HG03025 (cell line): ENCODE measurements at regions not wholly inside any gene's neighbourhood (a gene's known extent, or its start where the extent isn't known, plus 50 kb on each side); places are given as distances from the start of the nearest gene placed in this dataset.
"Not testable (repeated sequence)": the region's sequence is repeated elsewhere in the genome, so short reads cannot be mapped to it uniquely, and the experiment has no call there.

Experiments used
- ATAC-seq: cut with Tn5 transposase; IDR thresholded peaks from one replicate; pipeline ENCODE4 v1.9.1; 2021; ENCODE audit warnings: mild to moderate bottlenecking, moderate library complexity; ENCODE audit not compliant: unreplicated experiment, low FRiP score

GRCh38 chr6:63440057-63440456 lies 120.3 kb upstream of the LGSN start:
- no peak for ATAC-seq

GRCh38 chr6:63440594-63440993 lies 120.8 kb upstream of the LGSN start:
- no peak for ATAC-seq

GRCh38 chr6:63441266-63441956 lies 121.6 kb upstream of the LGSN start:
- no peak for ATAC-seq

GRCh38 chr6:63442870-63443269 lies 123.1 kb upstream of the LGSN start:
- no peak for ATAC-seq

- no peak for ATAC-seq
These were observed 125.0 kb upstream of the LGSN start for GRCh38 chr6:63444768-63445167.

GRCh38 chr6:63446405-63446804 lies 125.9 kb upstream of the LOC128125822 start:
- no peak for ATAC-seq

- ATAC-seq, result no peak
These were observed 125.1 kb upstream of the LOC128125822 start for GRCh38 chr6:63447134-63447533.

GRCh38 chr6:63448229-63448628 lies 124.1 kb upstream of the LOC128125822 start:
- ATAC-seq, result no peak

- ATAC-seq, result no peak
These were observed 122.6 kb upstream of the LOC128125822 start for GRCh38 chr6:63449714-63450113.

GRCh38 chr6:63451238-63451637 lies 121.0 kb upstream of the LOC128125822 start:
- no peak for ATAC-seq

- ATAC-seq, result no peak
These were observed 120.2 kb upstream of the LOC128125822 start for GRCh38 chr6:63452125-63452524.

- no peak for ATAC-seq
These were observed 115.5 kb upstream of the LOC128125822 start for GRCh38 chr6:63456734-63457133.

- peak; percentile 77 for ATAC-seq
These were observed 113.7 kb upstream of the LOC128125822 start for GRCh38 chr6:63458480-63459115.

GRCh38 chr6:63459814-63460213 lies 112.5 kb upstream of the LOC128125822 start:
- no peak for ATAC-seq

- no peak for ATAC-seq
These were observed 111.3 kb upstream of the LOC128125822 start for GRCh38 chr6:63460971-63461370.

- no peak for ATAC-seq
These were observed 108.2 kb upstream of the LOC128125822 start for GRCh38 chr6:63464060-63464459.

- no peak for ATAC-seq
These were observed 106.5 kb upstream of the LOC128125822 start for GRCh38 chr6:63465750-63466149.

GRCh38 chr6:63466242-63466733 lies 106.0 kb upstream of the LOC128125822 start:
- ATAC-seq, result no peak

GRCh38 chr6:63467247-63467954 lies 104.9 kb upstream of the LOC128125822 start:
- ATAC-seq, result no peak

GRCh38 chr6:63471145-63471544 lies 101.1 kb upstream of the LOC128125822 start:
- ATAC-seq, result not testable (repeated sequence)

GRCh38 chr6:63471654-63472053 lies 100.6 kb upstream of the LOC128125822 start:
- no peak for ATAC-seq
